GM23338 (cell line): ENCODE measurements at regions not wholly inside any gene's neighbourhood (a gene's known extent, or its start where the extent isn't known, plus 50 kb on each side); places are given as distances from the start of the nearest gene placed in this dataset.

Experiments used
- CREB1 ChIP-seq: fragments of 250-450 bp; sonication (Bioruptor Pico); IDR thresholded peaks from 2 replicates; pipeline ENCODE4 v1.5.0; 2020; ENCODE audit warnings: low read depth, mild to moderate bottlenecking, moderate library complexity
- EZH2 ChIP-seq: fragments of 200-600 bp; sonication (generic); IDR thresholded peaks from one replicate; pipeline ENCODE4 v1.8.0; 2017; ENCODE audit warnings: antibody characterized with exemption, mild to moderate bottlenecking, low read depth; ENCODE audit not compliant: unreplicated experiment
- EZH2phosphoT487 ChIP-seq: fragments of 200-600 bp; sonication (generic); IDR thresholded peaks from one replicate; pipeline ENCODE4 v1.8.1; 2018; ENCODE audit warnings: antibody characterized with exemption; ENCODE audit not compliant: unreplicated experiment
- JUNB ChIP-seq: IDR thresholded peaks from one replicate; pipeline ENCODE4 v1.6.1; 2016; ENCODE audit warnings: antibody characterized with exemption; ENCODE audit not compliant: unreplicated experiment
- NANOG ChIP-seq: IDR thresholded peaks from 2 replicates; pipeline ENCODE4 v1.6.1; 2016; ENCODE audit warnings: antibody characterized with exemption, borderline replicate concordance
- POLR2AphosphoS5 ChIP-seq: IDR thresholded peaks from 2 replicates; pipeline ENCODE4 v1.6.1; 2016; ENCODE audit warnings: antibody characterized with exemption, low read depth
- STAT1 ChIP-seq: IDR thresholded peaks from one replicate; pipeline ENCODE4 v1.6.1; 2016; ENCODE audit warnings: antibody characterized with exemption; ENCODE audit not compliant: unreplicated experiment
- ZNF114 ChIP-seq: fragments of 250-450 bp; sonication (Bioruptor Pico); IDR thresholded peaks from 2 replicates; pipeline ENCODE4 v1.5.0; 2020; ENCODE audit warnings: mild to moderate bottlenecking, moderate library complexity
- ZNF331 ChIP-seq: fragments of 250-450 bp; sonication (Bioruptor Pico); IDR thresholded peaks from 2 replicates; pipeline ENCODE4 v1.5.0; 2020; ENCODE audit warnings: low read depth, mild to moderate bottlenecking, moderate library complexity
- TF ChIP-seq, protein P1 (sequence below), 2 experiments: fragments of 200-600 bp in 1 of 2; sonication (generic) in 1 of 2; conservative IDR thresholded peaks; 2 replicates each; pipeline versions ENCODE4 v1.5.1 to v1.6.1; 2016 to 2017; ENCODE audit warnings: antibody characterized with exemption in 2 of 2, low read depth in 2 of 2, mild to moderate bottlenecking in 2 of 2, moderate library complexity in 1 of 2
- TF ChIP-seq, protein P2 (sequence below): IDR thresholded peaks from one replicate; pipeline ENCODE4 v1.6.1; 2018; ENCODE audit warnings: antibody characterized with exemption; ENCODE audit not compliant: unreplicated experiment
- TF ChIP-seq, protein P3 (sequence below): IDR thresholded peaks from 2 replicates; pipeline ENCODE4 v1.6.1; 2016; ENCODE audit warnings: antibody characterized with exemption
- TF ChIP-seq, protein P4 (sequence below): fragments of 250-450 bp; sonication (Bioruptor Pico); IDR thresholded peaks from 2 replicates; pipeline ENCODE4 v1.5.0; 2020; ENCODE audit warnings: mild to moderate bottlenecking, moderate library complexity

DNA sequence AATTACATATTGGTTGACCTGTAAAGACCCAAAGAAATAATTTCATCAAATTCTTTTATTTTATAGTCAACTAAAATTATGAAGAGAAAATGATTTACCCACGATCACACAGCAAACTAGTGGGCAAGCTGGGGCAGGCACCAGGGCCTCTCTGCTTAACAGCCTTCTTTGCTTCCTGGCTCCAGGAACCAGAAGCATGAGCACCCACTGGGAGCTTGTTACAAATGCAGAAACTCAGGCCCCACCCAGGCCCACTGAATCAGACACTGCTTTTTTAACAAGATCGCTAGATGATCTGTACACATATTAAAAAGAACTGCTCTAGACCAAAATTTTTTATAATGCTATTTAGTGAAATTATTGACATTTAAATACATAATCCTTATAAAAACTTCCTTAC lies 95.0 kb downstream of the GEMIN8 start:
- TF ChIP-seq EZH2 = no peak
- TF ChIP-seq, protein P1, sequence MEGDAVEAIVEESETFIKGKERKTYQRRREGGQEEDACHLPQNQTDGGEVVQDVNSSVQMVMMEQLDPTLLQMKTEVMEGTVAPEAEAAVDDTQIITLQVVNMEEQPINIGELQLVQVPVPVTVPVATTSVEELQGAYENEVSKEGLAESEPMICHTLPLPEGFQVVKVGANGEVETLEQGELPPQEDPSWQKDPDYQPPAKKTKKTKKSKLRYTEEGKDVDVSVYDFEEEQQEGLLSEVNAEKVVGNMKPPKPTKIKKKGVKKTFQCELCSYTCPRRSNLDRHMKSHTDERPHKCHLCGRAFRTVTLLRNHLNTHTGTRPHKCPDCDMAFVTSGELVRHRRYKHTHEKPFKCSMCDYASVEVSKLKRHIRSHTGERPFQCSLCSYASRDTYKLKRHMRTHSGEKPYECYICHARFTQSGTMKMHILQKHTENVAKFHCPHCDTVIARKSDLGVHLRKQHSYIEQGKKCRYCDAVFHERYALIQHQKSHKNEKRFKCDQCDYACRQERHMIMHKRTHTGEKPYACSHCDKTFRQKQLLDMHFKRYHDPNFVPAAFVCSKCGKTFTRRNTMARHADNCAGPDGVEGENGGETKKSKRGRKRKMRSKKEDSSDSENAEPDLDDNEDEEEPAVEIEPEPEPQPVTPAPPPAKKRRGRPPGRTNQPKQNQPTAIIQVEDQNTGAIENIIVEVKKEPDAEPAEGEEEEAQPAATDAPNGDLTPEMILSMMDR (conservative IDR thresholded peaks at IDR 0.05; ENCODE audit: low read depth in 2 of 2) = no peak
- TF ChIP-seq ZNF331 (CRISPR knock-in tag) = no peak
- TF ChIP-seq, protein P2, sequence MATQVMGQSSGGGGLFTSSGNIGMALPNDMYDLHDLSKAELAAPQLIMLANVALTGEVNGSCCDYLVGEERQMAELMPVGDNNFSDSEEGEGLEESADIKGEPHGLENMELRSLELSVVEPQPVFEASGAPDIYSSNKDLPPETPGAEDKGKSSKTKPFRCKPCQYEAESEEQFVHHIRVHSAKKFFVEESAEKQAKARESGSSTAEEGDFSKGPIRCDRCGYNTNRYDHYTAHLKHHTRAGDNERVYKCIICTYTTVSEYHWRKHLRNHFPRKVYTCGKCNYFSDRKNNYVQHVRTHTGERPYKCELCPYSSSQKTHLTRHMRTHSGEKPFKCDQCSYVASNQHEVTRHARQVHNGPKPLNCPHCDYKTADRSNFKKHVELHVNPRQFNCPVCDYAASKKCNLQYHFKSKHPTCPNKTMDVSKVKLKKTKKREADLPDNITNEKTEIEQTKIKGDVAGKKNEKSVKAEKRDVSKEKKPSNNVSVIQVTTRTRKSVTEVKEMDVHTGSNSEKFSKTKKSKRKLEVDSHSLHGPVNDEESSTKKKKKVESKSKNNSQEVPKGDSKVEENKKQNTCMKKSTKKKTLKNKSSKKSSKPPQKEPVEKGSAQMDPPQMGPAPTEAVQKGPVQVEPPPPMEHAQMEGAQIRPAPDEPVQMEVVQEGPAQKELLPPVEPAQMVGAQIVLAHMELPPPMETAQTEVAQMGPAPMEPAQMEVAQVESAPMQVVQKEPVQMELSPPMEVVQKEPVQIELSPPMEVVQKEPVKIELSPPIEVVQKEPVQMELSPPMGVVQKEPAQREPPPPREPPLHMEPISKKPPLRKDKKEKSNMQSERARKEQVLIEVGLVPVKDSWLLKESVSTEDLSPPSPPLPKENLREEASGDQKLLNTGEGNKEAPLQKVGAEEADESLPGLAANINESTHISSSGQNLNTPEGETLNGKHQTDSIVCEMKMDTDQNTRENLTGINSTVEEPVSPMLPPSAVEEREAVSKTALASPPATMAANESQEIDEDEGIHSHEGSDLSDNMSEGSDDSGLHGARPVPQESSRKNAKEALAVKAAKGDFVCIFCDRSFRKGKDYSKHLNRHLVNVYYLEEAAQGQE = no peak
- no peak for TF ChIP-seq STAT1
- TF ChIP-seq JUNB = no peak
- TF ChIP-seq POLR2AphosphoS5 = no peak
- no peak for TF ChIP-seq EZH2phosphoT487
- TF ChIP-seq CREB1 (CRISPR knock-in tag) = no peak
- TF ChIP-seq, protein P3, sequence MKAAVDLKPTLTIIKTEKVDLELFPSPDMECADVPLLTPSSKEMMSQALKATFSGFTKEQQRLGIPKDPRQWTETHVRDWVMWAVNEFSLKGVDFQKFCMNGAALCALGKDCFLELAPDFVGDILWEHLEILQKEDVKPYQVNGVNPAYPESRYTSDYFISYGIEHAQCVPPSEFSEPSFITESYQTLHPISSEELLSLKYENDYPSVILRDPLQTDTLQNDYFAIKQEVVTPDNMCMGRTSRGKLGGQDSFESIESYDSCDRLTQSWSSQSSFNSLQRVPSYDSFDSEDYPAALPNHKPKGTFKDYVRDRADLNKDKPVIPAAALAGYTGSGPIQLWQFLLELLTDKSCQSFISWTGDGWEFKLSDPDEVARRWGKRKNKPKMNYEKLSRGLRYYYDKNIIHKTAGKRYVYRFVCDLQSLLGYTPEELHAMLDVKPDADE = no peak
- no peak for TF ChIP-seq ZNF114
- no peak for TF ChIP-seq NANOG
- TF ChIP-seq, protein P4, sequence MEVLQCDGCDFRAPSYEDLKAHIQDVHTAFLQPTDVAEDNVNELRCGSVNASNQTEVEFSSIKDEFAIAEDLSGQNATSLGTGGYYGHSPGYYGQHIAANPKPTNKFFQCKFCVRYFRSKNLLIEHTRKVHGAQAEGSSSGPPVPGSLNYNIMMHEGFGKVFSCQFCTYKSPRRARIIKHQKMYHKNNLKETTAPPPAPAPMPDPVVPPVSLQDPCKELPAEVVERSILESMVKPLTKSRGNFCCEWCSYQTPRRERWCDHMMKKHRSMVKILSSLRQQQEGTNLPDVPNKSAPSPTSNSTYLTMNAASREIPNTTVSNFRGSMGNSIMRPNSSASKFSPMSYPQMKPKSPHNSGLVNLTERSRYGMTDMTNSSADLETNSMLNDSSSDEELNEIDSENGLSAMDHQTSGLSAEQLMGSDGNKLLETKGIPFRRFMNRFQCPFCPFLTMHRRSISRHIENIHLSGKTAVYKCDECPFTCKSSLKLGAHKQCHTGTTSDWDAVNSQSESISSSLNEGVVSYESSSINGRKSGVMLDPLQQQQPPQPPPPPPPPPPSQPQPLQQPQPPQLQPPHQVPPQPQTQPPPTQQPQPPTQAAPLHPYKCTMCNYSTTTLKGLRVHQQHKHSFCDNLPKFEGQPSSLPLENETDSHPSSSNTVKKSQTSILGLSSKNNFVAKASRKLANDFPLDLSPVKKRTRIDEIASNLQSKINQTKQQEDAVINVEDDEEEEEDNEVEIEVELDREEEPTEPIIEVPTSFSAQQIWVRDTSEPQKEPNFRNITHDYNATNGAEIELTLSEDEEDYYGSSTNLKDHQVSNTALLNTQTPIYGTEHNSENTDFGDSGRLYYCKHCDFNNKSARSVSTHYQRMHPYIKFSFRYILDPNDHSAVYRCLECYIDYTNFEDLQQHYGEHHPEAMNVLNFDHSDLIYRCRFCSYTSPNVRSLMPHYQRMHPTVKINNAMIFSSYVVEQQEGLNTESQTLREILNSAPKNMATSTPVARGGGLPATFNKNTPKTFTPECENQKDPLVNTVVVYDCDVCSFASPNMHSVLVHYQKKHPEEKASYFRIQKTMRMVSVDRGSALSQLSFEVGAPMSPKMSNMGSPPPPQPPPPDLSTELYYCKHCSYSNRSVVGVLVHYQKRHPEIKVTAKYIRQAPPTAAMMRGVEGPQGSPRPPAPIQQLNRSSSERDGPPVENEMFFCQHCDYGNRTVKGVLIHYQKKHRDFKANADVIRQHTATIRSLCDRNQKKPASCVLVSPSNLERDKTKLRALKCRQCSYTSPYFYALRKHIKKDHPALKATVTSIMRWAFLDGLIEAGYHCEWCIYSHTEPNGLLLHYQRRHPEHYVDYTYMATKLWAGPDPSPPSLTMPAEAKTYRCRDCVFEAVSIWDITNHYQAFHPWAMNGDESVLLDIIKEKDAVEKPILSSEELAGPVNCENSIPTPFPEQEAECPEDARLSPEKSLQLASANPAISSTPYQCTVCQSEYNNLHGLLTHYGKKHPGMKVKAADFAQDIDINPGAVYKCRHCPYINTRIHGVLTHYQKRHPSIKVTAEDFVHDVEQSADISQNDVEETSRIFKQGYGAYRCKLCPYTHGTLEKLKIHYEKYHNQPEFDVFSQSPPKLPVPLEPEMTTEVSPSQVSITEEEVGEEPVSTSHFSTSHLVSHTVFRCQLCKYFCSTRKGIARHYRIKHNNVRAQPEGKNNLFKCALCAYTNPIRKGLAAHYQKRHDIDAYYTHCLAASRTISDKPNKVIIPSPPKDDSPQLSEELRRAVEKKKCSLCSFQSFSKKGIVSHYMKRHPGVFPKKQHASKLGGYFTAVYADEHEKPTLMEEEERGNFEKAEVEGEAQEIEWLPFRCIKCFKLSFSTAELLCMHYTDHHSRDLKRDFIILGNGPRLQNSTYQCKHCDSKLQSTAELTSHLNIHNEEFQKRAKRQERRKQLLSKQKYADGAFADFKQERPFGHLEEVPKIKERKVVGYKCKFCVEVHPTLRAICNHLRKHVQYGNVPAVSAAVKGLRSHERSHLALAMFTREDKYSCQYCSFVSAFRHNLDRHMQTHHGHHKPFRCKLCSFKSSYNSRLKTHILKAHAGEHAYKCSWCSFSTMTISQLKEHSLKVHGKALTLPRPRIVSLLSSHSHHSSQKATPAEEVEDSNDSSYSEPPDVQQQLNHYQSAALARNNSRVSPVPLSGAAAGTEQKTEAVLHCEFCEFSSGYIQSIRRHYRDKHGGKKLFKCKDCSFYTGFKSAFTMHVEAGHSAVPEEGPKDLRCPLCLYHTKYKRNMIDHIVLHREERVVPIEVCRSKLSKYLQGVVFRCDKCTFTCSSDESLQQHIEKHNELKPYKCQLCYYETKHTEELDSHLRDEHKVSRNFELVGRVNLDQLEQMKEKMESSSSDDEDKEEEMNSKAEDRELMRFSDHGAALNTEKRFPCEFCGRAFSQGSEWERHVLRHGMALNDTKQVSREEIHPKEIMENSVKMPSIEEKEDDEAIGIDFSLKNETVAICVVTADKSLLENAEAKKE (CRISPR knock-in tag) = no peak
